HG03159 (cell line): ENCODE measurements at regions not wholly inside any gene's neighbourhood (a gene's known extent, or its start where the extent isn't known, plus 50 kb on each side); places are given as distances from the start of the nearest gene placed in this dataset.
"Not testable (repeated sequence)": the region's sequence is repeated elsewhere in the genome, so short reads cannot be mapped to it uniquely, and the experiment has no call there.

Experiments used
- ATAC-seq: cut with Tn5 transposase; IDR thresholded peaks from one replicate; pipeline ENCODE4 v1.9.1; 2021; ENCODE audit warnings: mild to moderate bottlenecking, moderate library complexity; ENCODE audit not compliant: unreplicated experiment

DNA sequence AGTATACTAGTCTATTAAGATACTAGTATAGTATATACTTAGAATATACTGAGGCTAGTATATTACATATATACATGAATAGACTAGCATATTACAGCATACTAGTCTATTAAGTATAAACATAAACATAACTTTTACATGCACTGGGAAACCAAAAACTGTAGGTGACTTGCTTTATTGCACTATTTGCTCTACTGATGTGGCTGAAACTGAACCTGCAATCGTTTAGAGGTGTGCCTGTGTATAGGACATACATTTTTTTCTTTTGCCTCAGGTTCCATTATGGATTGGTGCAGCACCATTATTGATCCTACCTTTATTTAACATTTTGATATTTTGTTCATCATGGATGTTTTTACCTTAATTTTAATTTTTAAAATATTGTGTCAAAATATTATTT is 143.2 kb upstream of the RGS6 start:
- no peak for ATAC-seq

DNA sequence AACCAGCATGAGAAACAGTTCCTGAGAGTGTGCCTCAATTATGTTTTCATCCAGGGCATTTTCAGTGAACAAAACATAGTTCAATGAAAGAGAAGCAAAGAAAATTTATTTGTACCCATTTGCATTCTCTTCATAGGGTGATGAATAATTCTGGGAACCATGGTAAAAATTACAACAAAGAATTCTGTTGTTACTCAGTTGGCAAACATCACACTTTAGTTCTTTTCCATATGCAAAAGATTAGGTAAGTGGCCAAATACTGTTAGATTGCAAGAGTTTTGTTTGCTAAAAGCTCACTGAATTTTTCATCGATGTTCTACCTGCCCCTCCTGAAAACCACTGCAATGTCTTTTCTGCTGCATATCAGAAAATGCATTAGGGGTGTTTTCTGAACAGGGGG is 132.4 kb upstream of the RGS6 start:
- ATAC-seq = no peak

DNA sequence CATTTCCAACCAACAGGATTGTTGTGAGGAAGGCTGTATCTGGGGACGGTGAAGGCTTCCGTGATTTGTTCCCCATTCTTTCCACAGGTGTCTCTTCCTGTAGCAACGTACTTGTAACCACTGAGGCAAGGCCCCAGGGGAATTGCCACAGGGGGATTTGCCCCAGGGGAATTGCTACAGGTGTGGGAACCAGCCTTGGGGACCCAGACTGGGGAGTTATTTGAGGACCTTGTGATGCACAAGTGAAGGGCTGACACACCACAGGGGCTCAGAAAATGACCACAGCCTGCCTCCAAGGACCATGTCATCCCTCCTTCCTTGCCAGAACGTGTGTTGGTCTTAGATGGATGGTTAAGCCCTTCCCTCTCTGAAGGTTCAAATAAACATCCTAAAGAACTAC is 131.4 kb upstream of the RGS6 start:
- no peak for ATAC-seq

DNA sequence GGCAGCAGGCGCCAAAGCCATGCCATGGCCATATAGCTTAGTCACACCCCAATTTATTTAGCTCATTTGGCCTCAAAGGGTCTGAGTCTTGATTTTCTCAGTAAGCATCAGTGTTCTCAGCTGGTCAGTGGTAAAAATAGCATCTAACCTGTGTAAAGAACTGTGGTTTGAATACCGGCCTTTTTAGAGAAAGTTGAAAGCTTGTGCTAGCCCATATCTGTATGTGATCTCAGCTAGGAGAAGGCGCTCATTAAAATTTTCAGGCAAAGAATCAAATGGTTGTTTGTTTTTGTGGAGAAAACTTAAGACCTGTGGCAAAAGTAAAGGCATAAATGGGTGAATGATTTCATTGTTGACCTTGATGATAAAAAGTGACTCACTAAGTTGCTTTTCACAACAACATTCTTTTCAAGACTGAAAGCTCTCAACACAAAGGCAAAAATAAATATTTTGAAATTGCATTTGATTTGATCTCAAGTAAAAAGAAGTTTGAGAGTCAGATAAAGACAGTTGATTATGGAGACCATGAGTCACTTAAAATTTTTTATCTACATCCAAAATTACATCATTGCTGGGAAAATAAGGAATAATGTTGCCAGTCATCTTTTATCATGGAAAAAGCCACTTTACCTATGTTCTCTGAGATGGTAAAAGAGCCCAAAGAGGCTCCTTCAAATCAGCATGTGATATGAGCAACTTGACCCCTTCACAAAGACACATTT is 128.5 kb upstream of the RGS6 start:
- ATAC-seq = no peak

DNA sequence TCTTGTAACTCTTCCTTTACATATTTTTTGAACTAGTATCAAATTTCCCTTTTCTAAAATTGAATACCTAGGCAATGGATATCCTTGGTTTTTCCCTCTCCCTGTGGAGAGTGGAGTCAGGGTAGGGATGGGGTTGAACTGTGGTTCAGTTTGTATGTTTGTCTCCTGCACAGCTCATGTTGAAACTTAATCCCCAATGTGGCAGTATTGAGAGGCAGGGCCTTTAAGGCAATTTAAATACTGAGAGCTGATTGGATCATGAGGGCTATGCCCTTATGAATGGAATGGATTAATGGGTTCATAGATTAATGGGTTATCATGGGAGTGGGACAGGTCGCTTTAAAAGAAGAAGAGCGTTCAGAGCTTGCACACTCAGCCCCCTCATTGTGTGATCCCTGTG is 127.2 kb upstream of the RGS6 start:
- ATAC-seq = no peak

DNA sequence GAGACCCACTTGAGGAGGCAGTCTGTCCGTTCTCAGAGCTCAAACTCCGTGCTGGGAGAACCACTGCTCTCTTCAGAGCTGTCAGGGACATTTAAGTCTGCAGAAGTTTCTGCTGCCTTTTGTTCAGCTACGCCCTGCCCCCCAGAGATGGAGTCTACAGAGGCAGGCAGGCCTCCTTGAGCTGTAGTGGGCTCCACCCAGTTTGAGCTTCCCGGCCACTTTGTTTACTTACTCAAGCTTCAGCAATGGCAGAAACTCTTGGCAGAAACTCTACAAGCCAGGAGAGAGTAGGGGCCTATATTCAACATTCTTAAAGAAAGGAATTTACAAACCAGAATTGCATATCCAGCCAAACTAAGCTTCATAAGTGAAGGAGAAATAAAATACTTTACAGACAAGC is 125.2 kb upstream of the RGS6 start:
- ATAC-seq = not testable (repeated sequence)

DNA sequence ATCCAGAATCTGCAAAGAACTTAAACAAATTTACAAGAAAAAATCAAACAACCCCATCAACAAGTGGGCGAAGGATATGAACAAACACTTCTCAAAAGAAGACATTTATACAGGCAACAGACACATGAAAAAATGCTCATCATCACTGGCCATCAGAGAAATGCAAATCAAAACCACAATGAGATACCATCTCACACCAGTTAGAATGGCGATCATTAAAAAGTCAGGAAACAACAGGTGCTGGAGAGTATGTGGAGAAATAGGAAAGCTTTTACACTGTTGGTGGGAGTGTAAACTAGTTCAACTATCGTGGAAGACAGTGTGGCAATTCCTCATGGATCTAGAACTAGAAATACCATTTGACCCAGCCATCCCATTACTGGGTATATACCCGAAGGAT is 121.4 kb upstream of the RGS6 start:
- not testable (repeated sequence) for ATAC-seq

DNA sequence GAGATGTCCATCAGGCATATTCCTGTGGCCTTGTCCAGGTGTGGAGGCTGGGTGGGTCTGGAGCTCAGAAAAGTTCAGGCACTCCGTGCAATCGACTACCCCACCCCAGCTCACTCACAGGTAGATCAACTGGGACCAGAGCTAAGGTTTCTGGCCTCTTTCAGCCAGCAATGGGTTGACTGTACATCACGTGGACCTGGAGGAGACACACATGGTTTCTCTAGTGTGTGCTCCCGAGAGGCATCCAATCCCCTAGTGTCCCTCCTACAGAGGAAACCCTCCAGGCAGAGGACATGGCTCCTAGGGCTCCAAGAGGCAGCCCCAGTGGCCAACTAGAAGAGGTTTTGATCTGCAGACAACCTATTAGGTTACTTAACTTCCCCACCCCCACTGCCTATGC is 119.5 kb upstream of the RGS6 start:
- no peak for ATAC-seq

DNA sequence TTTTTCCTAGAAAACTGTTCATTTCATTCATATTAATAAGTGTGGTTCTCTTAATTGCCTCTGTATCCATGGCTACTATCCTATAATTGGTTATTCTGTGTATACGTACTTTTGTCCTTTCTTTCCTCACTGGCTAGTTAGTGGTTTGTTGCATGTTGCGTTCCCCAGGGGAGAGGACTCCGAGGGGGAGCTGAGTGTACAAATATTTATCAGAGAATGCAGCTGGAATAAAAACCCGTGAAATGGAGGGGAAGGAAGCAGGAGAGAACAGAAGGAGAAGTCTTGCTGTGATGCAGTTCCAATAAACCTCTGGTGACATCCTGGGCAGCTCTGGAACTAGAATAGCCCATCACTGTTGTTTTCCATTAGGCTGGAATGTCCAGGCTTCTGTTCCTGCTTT is 117.1 kb upstream of the RGS6 start:
- ATAC-seq = no peak

DNA sequence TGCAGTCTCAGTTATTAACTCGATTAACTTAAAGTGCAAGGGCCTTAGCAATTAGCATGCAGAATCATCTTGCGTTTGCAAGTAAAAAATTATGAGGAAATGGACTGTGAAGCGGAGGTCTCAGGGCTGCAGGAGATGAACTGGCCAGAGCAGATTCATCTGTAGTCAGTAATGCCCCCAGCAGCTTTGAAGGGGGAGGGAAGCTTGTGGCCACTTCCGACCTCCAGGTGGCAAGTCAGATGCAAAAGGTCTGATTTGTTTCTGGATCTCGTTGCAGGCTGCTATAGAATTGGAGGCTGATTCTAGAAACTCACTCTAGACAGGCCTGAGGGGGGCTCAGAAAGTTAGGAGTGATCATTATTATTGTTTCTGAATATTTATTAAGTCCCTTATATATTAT is 107.4 kb upstream of the RGS6 start:
- no peak for ATAC-seq

DNA sequence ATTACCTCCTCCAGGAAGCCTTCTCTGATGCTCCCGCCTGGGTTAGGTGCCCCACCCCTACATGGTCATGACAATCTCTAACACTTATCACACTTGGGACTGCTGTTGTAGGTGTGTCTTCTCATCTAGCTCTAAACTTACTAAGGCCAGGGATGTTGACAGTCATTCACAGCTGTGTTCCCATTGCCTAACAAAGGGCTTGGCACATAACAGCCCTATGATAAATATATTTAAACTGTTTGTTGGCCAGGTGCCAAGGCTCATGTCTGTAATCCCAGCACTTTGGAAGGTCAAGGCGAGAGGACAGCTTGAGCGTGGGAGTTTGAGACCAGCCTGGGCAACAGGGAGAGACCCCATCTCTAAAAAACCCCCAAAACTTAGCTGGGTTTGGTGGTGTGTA is 98.8 kb upstream of the RGS6 start:
- no peak for ATAC-seq

DNA sequence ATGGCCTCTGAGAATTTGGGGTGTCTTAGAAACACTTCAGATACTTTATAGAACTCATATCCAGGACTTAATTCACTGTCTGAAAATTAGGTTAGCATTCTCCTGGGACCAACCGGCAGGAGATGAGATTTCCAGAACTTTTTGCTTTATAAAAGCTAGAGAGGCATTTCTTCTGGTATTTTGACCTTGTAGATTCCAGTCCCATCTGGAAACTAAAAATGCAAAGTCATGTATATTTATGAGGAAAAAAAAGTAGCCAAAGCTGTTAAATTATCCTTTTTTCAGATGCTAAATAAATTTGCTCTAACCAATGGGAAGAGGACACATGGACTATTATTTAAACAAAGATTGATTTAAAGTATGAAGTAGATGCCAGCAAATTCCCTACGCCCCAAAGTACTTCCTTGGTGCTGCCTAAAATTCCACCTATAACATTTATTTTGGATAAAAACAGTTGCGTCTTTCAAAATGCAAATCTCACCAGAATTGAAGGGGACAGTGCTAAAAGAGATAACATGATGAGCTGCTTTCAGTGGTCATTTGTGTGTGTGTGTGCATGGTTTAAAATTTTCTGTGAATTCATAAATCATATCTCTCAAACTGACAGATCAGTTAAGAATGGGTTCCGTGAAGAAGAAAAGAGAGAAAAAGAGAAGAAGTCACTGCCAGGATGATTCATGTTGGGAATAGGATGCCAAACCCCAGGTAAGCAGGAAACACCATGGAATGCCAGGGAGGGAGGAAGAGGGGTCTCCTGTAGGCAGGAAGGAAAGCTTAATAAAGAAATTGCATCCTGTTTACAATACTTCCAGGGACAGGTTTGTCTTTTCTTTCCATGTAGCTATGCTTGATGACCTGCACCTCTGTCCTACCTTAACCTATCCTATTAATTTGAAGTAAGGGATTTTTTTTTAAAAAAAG is 97.7 kb upstream of the RGS6 start:
- ATAC-seq = no peak

DNA sequence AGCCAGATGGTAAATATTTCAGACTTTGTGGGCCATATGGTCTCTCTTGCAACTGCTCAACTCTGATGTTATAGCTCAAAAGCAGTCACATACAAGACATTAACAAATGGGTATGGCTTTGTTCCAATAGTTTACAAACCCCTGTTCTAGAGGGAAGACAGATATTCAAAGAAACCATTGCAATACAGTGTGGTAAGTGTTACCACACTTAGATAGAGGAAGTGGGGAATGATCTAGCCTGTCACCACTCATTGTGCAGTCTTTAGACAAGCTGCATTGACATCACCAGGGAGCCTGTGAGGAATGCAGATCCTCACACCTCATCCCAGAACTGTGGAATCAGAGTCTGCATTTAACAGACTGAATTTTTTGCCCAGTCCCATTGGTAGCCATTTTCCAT is 80.0 kb upstream of the RGS6 start:
- ATAC-seq = no peak

DNA sequence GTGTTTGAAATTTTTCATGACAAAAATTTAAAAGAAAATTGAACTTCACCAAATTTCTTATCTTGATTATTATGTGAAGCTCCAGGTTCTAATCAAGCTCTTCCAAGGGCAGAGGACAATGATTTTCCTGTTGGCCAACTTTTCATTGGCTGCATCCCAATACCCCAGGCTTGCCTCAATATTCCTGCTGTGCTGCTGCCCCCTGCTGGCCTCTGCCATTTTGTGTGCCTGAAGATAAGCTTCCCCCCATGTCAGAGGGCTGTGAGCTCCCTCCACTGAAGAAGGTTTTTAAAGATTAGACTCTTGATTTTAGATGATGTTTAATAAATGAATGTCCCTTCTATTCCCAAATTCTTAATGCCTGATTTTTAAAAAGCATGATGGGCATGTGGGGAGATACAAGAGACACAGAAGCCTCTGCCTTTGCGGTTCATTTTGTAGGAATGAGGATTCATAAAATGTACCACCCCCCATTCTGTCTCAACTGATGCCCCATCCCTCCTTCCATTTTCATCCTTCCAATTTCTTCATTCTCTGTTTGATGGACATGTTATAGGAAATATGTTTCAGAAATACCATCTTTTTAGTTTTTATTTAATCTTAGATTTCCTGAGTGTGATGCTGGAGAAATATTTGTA is 76.7 kb upstream of the RGS6 start:
- ATAC-seq = no peak

DNA sequence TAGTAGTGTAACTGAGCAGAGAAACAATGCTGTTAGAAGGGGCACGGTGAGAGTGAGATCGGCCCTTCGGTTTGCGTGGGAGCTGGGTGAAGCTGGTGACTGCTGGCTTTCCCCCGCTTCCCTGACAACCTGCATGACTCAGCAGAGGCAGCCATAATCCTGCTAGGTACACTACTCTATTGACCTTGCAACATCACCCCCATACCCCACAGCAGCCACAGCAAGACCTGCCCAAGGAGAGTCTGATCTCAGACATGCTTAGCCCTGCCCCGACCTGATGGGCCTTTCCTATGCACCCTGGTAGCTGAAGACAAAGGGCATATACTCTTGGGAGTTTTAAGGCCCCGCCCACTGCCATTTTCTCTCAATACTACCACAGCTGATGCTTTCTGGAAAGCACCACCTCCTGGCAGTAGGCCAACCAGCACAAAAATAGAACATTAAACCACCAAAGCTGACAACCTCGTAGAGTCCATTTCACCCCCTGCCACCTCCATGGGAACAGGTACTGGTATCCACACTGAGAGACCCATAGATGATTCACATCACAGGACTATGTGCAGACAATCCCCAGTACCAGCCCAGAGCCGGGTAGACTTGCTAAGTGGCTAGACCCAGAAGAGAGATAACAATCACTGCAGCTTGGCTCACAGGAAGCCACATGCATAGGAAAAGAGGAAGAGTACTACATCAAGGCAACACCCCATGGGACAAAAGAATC is 75.9 kb upstream of the RGS6 start:
- ATAC-seq = no peak

DNA sequence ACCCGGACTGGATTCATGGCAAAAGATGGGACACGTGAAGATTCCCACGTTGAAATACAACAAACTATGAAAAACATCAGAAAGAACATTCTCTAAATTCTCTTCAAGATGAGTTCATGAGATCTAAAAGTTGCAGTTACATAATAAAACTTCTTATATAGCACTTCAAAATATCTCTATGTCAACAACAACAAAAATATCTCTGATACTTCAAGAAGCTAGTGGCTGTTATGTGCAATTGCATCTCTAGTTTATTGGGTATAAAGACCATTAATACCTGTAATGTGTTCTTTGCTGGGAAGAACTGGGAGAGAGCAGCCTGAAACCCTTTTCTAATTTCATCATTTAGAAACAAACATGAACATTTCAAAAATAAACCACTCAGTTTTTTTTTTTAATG is 69.2 kb upstream of the RGS6 start:
- ATAC-seq = no peak

DNA sequence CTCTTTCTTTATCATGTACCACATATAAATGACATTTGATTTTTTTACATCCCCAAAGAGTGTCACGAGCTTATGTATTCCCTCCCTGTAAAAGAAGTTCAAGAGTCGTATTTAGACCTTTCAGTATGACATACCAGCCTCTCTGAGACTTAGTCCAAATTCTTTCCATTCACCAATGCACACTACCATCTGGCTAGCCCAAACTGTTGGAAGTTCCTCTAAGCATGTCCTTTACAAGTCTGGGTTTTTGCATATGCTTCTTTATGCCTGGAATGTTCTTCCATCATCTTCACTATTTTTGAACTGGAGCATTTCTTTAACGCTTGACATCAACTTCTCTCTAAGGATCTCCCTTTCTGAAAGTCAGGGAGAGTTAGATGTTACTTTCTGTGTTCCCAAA is 68.5 kb upstream of the RGS6 start:
- no peak for ATAC-seq
